H9 (cell line): ENCODE measurements at regions not wholly inside any gene's neighbourhood (a gene's known extent, or its start where the extent isn't known, plus 50 kb on each side); places are given as distances from the start of the nearest gene placed in this dataset.

Experiments
- DNase-seq: peaks from one replicate; pipeline ENCODE4 v3.0.0-alpha.2; 2017
- H2AFZ ChIP-seq: one replicate; pipeline ENCODE4 v1.6.1; 2013; ENCODE audit warnings: mild to moderate bottlenecking, low read length, control low read depth, moderate library complexity
- H2AK5ac ChIP-seq: 2 replicates; pipeline ENCODE4 v1.6.1; 2013; ENCODE audit warnings: low read length, control low read depth, mixed read lengths; ENCODE audit not compliant: insufficient read length
- H2BK120ac ChIP-seq: one replicate; pipeline ENCODE4 v1.6.1; 2013; ENCODE audit warnings: low read depth, mild to moderate bottlenecking, low read length, control low read depth, inconsistent platforms; ENCODE audit not compliant: poor library complexity, severe bottlenecking
- H2BK12ac ChIP-seq: 2 replicates; pipeline ENCODE4 v1.6.1; 2013; ENCODE audit warnings: low read length, control low read depth, mixed read lengths, low read depth; ENCODE audit not compliant: insufficient read length
- H2BK15ac ChIP-seq: 2 replicates; pipeline ENCODE4 v1.6.1; 2013; ENCODE audit warnings: low read depth, low read length, control low read depth
- H2BK20ac ChIP-seq: one replicate; pipeline ENCODE4 v1.6.1; 2013; ENCODE audit warnings: low read depth, mild to moderate bottlenecking, low read length, control low read depth, inconsistent platforms; ENCODE audit not compliant: poor library complexity, severe bottlenecking
- H2BK5ac ChIP-seq: 2 replicates; pipeline ENCODE4 v1.6.1; 2013; ENCODE audit warnings: low read length, control low read depth, mixed read lengths; ENCODE audit not compliant: insufficient read length
- H3K14ac ChIP-seq: 2 replicates; pipeline ENCODE4 v1.6.1; 2013; ENCODE audit warnings: low read length, control low read depth; ENCODE audit not compliant: insufficient read depth
- H3K18ac ChIP-seq: 2 replicates; pipeline ENCODE4 v1.6.1; 2013; ENCODE audit warnings: low read depth, mild to moderate bottlenecking, mixed read lengths, low read length, control low read depth; ENCODE audit not compliant: insufficient read length
- H3K23ac ChIP-seq: 2 replicates; pipeline ENCODE4 v1.6.1; 2013; ENCODE audit warnings: low read length, control low read depth, mixed read lengths, low read depth; ENCODE audit not compliant: insufficient read length
- H3K23me2 ChIP-seq: 2 replicates; pipeline ENCODE4 v1.6.1; 2013; ENCODE audit warnings: low read depth, mild to moderate bottlenecking, mixed read lengths, low read length, control low read depth; ENCODE audit not compliant: insufficient read length, poor library complexity, severe bottlenecking
- H3K27ac ChIP-seq: 2 replicates; pipeline ENCODE4 v1.5.1; 2013; ENCODE audit warnings: low read length, control low read depth, mixed read lengths, low read depth; ENCODE audit not compliant: insufficient read length
- H3K27me3 ChIP-seq: 2 replicates; pipeline ENCODE4 v1.6.1; 2013; ENCODE audit warnings: low read length, control low read depth, inconsistent platforms; ENCODE audit not compliant: insufficient read depth
- H3K4ac ChIP-seq: 2 replicates; pipeline ENCODE4 v1.6.1; 2013; ENCODE audit warnings: low read depth, mild to moderate bottlenecking, control low read depth, inconsistent platforms, low read length, moderate library complexity
- H3K4me1 ChIP-seq: 2 replicates; pipeline ENCODE4 v1.6.1; 2013; ENCODE audit warnings: low read length, control low read depth, inconsistent platforms; ENCODE audit not compliant: insufficient read depth
- H3K4me2 ChIP-seq: 2 replicates; pipeline ENCODE4 v1.6.1; 2013; ENCODE audit warnings: low read length, control low read depth, mixed read lengths; ENCODE audit not compliant: insufficient read length, insufficient read depth
- H3K56ac ChIP-seq: 2 replicates; pipeline ENCODE4 v1.6.1; 2013; ENCODE audit warnings: low read depth, mild to moderate bottlenecking, mixed read lengths, low read length, control low read depth; ENCODE audit not compliant: insufficient read length
- H3K79me1 ChIP-seq: 2 replicates; pipeline ENCODE4 v1.6.1; 2013; ENCODE audit warnings: low read depth, mild to moderate bottlenecking, moderate library complexity, low read length, control low read depth, inconsistent platforms; ENCODE audit not compliant: insufficient read depth, poor library complexity, severe bottlenecking
- H3K79me2 ChIP-seq: 2 replicates; pipeline ENCODE4 v1.6.1; 2013; ENCODE audit warnings: low read length, control low read depth, inconsistent platforms; ENCODE audit not compliant: insufficient read depth
- H3K9ac ChIP-seq: 2 replicates; pipeline ENCODE4 v1.6.1; 2013; ENCODE audit warnings: low read length, control low read depth, mixed read lengths; ENCODE audit not compliant: insufficient read length; ENCODE audit errors: extremely low read depth
- H3K9me3 ChIP-seq: one replicate; pipeline ENCODE4 v1.6.1; 2013; ENCODE audit warnings: low read depth, low read length, inconsistent platforms; ENCODE audit not compliant: control insufficient read depth
- H3T11ph ChIP-seq: one replicate; pipeline ENCODE4 v1.6.1; 2013; ENCODE audit warnings: mild to moderate bottlenecking, low read length, control low read depth, inconsistent platforms
- H4K20me1 ChIP-seq: one replicate; pipeline ENCODE4 v1.6.1; 2013; ENCODE audit not compliant: control insufficient read depth, insufficient read length, insufficient read depth
- H4K5ac ChIP-seq: 2 replicates; pipeline ENCODE4 v1.6.1; 2013; ENCODE audit warnings: low read depth, mild to moderate bottlenecking, mixed read lengths, low read length, control low read depth; ENCODE audit not compliant: insufficient read length
- H4K8ac ChIP-seq: replicated peaks from 2 replicates; pipeline ENCODE4 v1.6.1; 2013; ENCODE audit warnings: low read length, control low read depth, mixed read lengths, low read depth; ENCODE audit not compliant: insufficient read length
- H4K91ac ChIP-seq: 2 replicates; pipeline ENCODE4 v1.6.1; 2013; ENCODE audit warnings: low read depth, mild to moderate bottlenecking, moderate library complexity, mixed read lengths, low read length, control low read depth; ENCODE audit not compliant: insufficient read length
- H3K27ac Mint-ChIP-seq, 3 experiments: 2 replicates in 2 of 3; 3 replicates in 1 of 3; pipeline ENCODE4 v1.8.0; 2020 to 2021; ENCODE audit warnings: mixed read lengths in 3 of 3, mild to moderate bottlenecking in 1 of 3, moderate library complexity in 1 of 3
- H3K27me3 Mint-ChIP-seq: 2 replicates; pipeline ENCODE4 v1.8.0; 2021; ENCODE audit warnings: low read depth, mild to moderate bottlenecking, moderate library complexity, mixed read lengths
- H3K36me3 Mint-ChIP-seq, 3 experiments: 2 replicates in 2 of 3; 3 replicates in 1 of 3; pipeline ENCODE4 v1.8.0; 2020 to 2021; ENCODE audit warnings: low read depth in 3 of 3, mixed read lengths in 3 of 3; ENCODE audit not compliant: insufficient read depth in 1 of 3
- H3K4me1 Mint-ChIP-seq, 2 experiments: 2 replicates each; pipeline ENCODE4 v1.8.0; 2020; ENCODE audit warnings: mixed read lengths in 2 of 2
- H3K4me3 Mint-ChIP-seq, 2 experiments: 2 replicates in 1 of 2; 3 replicates in 1 of 2; pipeline ENCODE4 v1.8.0; 2020 to 2021; ENCODE audit warnings: mild to moderate bottlenecking in 2 of 2, mixed read lengths in 2 of 2, moderate library complexity in 1 of 2
- H3K9me3 Mint-ChIP-seq, 2 experiments: 2 replicates in 1 of 2; 3 replicates in 1 of 2; pipeline ENCODE4 v1.8.0; 2020; ENCODE audit warnings: mild to moderate bottlenecking in 2 of 2, mixed read lengths in 2 of 2, moderate library complexity in 1 of 2
- WGBS: extraction: QIAGEN DNeasy Blood & Tissue Kit; methylation state at CpG from one replicate; pipeline ENCODE4 v1.1.7; 2013; ENCODE audit warnings: missing lambda C conversion rate, low lambda C conversion rate, mixed read lengths; ENCODE audit not compliant: insufficient read length; ENCODE audit errors: extremely low coverage; 5-methylcytosine and 5-hydroxymethylcytosine counted together
- TF ChIP-seq, protein P1 (sequence below): fragments of 200-600 bp; sonication (generic); conservative IDR thresholded peaks from 3 replicates; pipeline ENCODE4 v1.8.0; 2021; ENCODE audit warnings: antibody characterized with exemption, mild to moderate bottlenecking

DNA sequence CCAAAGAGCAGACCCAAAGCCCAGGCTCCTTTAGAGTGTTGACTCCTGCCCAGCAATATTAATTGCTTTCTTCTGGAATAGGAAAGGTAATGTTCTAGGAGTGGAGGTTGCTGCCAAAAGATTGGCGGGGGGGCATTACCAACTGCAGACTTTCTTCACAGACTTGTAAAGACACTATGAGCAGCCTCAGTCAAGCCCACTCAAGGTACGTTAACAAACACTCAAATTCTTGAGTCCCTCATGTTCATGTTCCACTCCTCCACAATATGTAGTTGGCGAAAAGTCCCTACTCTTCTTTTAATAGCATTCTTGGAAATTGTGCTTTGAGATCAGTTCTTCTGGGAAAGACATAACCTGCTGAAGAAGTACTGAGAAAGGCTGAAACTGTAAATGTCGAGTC is 409.2 kb upstream of the KIF2A start:
- Mint-ChIP-seq H3K27ac (no peak overlapping the region), H3K27me3 (no peaks in the 10 kb centered on the region; the same call in 1 of the 2 replicates), H3K9me3 (peaks cover 18% of the 10 kb centered on the region in 2 experiments), H3K36me3 (peaks cover 3 to 14% (median 6%) of the 10 kb centered on the region in 3 experiments; a peak in 4 of 7 replicates), H3K4me3 (no peak overlapping the region), H3K4me1 (no peaks in the 10 kb centered on the region)
- no peaks in the 10 kb centered on the region for H4K20me1 ChIP-seq
- H2BK5ac ChIP-seq, result no peak overlapping the region
- H2BK120ac ChIP-seq, result no peak overlapping the region
- no peak overlapping the region for H3K4ac ChIP-seq
- H2BK12ac ChIP-seq, result no peak overlapping the region
- no peaks in the 10 kb centered on the region for H3K27me3 ChIP-seq
- DNase-seq, result no peak
- no peaks in the 10 kb centered on the region for H3K79me2 ChIP-seq
- no peak overlapping the region for H2AFZ ChIP-seq
- no CpG with 5 or more reads among the region's 4 CpGs for WGBS
- H4K5ac ChIP-seq, result no peak overlapping the region
- H3K79me1 ChIP-seq, result no peaks in the 10 kb centered on the region
- no peak overlapping the region for H4K8ac ChIP-seq
- no peaks in the 10 kb centered on the region for H3K4me1 ChIP-seq
- H3K23me2 ChIP-seq, result no peaks in the 10 kb centered on the region
- TF ChIP-seq, protein P1, sequence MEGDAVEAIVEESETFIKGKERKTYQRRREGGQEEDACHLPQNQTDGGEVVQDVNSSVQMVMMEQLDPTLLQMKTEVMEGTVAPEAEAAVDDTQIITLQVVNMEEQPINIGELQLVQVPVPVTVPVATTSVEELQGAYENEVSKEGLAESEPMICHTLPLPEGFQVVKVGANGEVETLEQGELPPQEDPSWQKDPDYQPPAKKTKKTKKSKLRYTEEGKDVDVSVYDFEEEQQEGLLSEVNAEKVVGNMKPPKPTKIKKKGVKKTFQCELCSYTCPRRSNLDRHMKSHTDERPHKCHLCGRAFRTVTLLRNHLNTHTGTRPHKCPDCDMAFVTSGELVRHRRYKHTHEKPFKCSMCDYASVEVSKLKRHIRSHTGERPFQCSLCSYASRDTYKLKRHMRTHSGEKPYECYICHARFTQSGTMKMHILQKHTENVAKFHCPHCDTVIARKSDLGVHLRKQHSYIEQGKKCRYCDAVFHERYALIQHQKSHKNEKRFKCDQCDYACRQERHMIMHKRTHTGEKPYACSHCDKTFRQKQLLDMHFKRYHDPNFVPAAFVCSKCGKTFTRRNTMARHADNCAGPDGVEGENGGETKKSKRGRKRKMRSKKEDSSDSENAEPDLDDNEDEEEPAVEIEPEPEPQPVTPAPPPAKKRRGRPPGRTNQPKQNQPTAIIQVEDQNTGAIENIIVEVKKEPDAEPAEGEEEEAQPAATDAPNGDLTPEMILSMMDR, result no peak
- no peak overlapping the region for H2BK20ac ChIP-seq
- no peak overlapping the region for H4K91ac ChIP-seq
- no peak overlapping the region for H3K27ac ChIP-seq
- no peak overlapping the region for H3K56ac ChIP-seq
- no peak overlapping the region for H2AK5ac ChIP-seq
- no peak overlapping the region for H3T11ph ChIP-seq
- H3K9me3 ChIP-seq, result no peaks in the 10 kb centered on the region
- H3K23ac ChIP-seq, result no peak overlapping the region
- no peak overlapping the region for H3K14ac ChIP-seq
- H3K18ac ChIP-seq, result no peak overlapping the region
- H3K4me2 ChIP-seq, result no peak overlapping the region
- no peak overlapping the region for H3K9ac ChIP-seq
- H2BK15ac ChIP-seq, result no peak overlapping the region
